ENCODE measurements at regions not wholly inside any gene's neighbourhood (a gene's known extent, or its start where the extent isn't known, plus 50 kb on each side); places are given as distances from the start of the nearest gene placed in this dataset.
"Not testable (repeated sequence)": the region's sequence is repeated elsewhere in the genome, so short reads cannot be mapped to it uniquely, and the experiment has no call there.

DNA sequence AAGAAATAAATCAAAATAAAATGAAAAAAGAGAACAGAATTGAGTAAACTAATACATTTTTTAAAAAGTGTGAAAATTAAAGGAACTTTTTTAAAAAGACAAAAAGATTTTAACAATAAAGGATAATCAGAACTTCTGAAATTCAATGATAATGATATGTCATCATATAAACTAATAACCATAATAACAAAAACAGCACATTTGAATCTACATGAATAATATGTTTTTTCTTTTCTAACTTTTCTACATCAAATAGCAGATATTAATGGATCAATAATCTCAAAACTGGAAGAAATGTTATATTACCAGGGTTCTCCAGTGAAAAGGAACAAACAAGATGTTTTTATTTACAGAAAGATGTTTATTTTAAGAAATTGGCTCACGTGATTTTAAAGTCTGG is 903.3 kb upstream of the MIR17HG start:
- no peak for DNase-seq

DNA sequence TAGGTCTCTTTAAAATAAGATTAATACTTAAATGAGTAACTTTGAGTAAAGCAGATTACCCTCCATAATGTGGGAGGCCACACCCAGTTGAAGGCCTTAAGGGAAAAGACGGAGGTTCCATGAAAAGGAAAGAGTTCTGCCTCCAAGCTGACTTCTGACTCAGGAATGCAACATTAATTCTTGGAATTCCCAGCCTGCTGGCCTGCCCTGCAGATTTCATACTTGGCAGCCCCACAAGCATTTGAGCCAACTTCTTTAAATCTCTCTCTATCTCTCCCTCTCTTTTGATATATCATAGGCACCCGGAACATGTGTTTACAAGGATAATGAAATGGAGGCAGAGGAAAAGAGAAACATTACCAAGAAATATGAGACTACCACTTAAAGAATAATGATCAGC is 902.3 kb upstream of the MIR17HG start:
- no peak for DNase-seq

GRCh38 chr13:90447034-90447733 is 900.3 kb upstream of the MIR17HG start:
- DNase-seq = no peak

GRCh38 chr13:90447734-90448101 is 899.8 kb upstream of the MIR17HG start:
- DNase-seq = no peak

DNA sequence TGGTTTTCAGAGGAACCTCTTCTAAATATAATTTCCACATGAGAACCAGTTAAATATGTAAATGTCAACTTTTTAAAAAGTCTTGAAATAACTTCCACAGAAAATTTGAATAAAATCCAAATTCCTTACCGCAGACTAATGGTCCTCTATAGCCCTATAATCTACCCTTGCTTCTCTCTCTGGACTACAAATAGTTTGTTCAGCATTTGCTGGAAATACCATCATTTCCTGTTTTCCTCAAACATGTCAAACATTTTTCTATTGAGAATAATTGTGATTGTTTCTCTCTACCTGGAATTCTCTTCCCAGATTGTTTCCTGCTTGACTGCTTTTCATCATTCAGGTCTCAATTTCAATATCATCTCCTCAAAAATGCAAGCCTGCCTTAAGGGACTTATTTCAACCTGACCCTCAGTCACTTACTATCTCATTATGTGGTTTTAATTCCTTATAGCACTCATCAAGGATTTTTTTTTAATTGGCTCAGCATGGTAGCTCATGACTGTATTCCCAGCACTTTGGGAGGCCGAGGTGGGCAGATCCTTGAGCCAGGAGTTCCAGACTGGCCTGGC is 898.9 kb upstream of the MIR17HG start:
- no peak for DNase-seq

DNA sequence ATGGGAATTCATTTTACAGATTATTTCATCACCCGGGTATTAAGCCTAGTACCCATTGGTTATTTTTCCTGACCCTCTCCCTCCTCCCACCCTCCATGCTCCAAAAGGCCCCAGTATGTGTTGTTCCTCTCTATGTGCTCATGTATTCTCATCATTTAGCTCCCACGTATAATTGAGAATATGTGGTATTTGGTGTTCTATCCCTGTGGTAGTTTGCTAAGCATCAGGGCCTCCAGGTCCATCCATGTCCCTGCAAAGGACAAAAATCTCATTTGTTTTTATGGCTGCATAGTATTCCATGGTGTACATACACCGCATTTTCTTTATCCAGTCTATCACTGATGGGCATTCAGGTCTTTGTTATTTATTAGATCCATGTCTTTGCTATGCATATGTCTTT is 894.1 kb upstream of the MIR17HG start:
- no peak for DNase-seq

DNA sequence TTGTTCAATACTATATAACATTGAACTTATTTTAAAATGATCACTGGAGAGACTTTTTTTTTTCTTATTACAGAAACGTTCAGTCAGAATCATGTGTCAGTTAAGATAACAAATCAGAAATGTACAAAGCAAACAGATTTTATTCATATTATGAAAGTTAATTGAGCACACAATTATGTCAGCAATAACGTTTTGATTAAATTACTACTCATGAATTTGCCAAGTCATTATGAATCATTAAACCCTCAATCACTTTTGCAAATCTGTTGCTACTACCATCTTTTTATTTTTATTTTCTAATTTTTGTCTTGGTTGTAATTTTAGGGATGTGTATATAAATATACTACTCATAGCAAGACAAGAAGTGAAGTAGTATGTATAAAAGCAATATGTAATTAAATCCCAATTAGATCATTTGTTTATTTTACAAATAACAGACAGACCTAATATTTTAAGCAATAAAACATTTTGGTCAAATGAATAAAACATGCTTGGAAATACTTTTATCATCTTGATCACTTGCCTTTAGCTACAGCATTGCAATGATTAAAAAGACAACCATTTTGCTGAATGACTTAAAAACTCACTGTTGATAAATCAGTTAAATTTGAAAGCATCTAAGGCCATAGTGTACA is 893.4 kb upstream of the MIR17HG start:
- no peak for DNase-seq

- no peak for DNase-seq
Observed at GRCh38 chr13:90455067-90455466, 892.4 kb upstream of the MIR17HG start.

DNA sequence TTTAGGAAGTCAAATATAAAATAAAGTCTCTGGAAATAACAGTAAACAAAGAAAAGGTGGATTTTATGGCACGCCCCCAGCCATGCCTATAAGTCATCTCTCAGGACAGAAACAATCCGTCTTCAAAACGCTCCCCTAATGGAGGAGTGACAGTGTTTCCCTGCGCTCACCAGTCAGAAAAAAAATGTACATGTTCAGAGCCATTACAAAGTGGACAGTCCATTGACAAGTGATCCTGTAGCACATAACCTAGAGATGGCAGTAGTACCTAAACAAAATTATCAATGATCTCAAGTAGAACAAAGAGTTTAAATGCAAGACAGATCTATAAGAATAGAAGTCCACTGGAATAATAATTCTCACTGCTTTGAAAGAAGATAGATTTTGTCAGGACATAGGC is 891.7 kb upstream of the MIR17HG start:
- no peak for DNase-seq

DNA sequence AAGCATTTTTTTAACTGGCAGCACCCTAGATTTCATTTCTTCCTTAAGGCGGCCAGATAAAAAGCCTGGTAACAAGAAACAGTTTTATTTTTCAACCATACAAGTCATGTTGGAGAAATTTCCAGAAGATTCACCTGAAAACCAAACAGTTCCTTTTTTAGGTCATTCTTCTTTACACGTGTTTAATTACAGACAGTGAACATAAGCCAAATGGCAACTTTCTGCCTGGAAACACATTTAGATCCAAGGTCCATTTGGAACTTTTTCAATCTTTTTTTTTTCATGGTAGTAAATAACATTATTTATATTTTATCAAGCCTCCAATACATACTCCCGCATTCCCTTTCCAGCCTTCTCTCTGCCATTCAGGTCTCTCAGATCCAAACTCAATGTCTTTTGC is 886.1 kb upstream of the MIR17HG start:
- DNase-seq = no peak

DNA sequence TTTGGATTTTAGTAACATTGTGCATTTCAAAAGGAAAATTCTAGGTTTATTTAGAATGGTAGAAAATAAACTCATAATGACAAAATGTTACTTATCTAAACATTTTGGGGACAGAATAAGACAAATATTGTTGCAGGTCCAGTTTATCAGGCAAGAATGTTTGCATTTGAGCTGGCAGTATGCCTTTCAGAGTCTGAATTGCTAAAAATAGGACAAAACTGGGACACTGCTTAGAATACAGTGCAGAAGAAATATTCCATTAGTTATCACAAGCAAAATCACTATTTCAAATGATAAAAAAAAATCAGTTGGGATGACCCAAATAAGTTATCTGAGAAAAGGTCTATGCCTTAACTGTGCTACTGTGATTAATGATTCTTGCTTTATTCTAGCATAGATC is 870.3 kb upstream of the MIR17HG start:
- no peak for DNase-seq

DNA sequence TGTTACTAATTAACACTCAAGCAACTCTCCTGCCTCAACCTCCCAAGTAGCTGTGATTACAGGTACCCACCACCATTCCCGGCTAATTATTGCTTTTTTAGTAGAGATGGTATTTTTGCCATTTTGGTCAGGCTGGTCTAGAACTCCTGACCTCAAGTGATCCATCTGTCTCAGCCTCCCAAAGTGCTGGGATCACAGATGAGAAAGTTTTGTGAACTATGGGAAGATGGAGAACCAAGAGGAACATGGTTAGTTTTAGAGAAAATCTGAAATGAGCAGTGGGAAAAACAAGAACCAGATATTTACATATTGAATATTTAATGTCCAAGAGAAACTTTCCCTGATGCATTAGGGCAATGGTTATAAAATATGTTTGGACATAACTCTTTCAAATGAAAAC is 863.6 kb upstream of the MIR17HG start:
- DNase-seq = no peak

DNA sequence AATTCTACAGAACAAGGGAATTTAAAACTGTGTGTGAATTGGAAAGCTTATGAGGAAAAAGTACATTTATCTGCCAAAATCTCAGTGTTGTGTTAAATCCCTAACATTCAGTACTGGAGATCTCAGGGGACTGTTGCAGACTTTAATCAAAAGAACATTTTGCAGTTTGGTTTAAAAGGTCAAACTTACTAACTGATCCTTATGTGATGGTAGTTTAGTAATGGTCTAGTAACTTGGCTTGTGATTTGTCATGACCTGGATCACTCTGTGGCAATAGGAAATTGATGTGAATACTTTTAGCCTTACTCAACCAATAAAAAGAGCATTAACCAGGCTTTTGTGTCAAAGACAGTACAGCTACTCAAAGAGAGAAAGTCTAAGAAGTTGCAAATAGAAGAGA is 862.1 kb upstream of the MIR17HG start:
- no peak for DNase-seq

GRCh38 chr13:90492872-90493271 is 854.6 kb upstream of the MIR17HG start:
- no peak for DNase-seq

- DNase-seq = no peak
Observed at GRCh38 chr13:90493667-90494066, 853.8 kb upstream of the MIR17HG start.

GRCh38 chr13:90494849-90495248 is 852.6 kb upstream of the MIR17HG start:
- DNase-seq = not testable (repeated sequence)

- no peak for DNase-seq
Observed at GRCh38 chr13:90498096-90498495, 849.4 kb upstream of the MIR17HG start.

- no peak for DNase-seq
Observed at GRCh38 chr13:90498816-90499215, 848.7 kb upstream of the MIR17HG start.

DNA sequence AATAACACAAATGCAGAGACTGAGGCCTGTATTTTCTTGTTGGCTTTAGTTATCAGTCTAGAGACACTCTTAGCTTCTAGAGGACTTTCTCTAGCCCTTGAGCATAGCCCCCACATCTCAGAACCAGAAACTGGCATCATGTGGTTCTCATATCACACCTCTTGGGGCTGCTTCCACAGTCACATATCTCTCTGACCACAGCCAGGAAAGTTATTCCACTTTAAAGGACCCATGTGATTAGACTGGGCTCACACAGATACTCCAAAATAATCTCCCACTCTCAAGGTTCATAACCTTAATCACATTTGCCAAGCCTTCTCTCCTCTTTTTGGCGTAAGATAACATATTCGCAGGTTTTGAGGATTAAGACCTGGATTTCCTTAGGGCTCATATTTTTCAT is 846.9 kb upstream of the MIR17HG start:
- DNase-seq = no peak

DNA sequence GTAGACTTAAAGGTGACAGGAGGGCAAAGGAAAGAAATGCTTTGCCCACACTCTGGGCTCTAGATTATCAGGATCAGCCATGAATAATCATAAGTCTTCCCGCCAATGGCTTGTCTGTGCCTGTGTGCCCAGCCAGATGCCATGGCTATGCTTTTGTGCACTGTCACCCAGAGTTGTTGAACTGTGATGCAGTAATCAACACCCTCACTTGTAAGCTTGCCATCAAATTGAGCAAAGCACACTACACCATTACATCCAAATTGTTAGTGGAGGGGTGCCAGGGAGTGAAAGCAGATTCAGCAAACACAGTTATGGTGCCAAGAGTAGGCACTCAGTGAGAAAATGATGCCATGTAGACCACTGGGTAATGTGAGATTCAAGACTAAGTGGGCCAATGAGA is 845.3 kb upstream of the MIR17HG start:
- DNase-seq = no peak

DNA sequence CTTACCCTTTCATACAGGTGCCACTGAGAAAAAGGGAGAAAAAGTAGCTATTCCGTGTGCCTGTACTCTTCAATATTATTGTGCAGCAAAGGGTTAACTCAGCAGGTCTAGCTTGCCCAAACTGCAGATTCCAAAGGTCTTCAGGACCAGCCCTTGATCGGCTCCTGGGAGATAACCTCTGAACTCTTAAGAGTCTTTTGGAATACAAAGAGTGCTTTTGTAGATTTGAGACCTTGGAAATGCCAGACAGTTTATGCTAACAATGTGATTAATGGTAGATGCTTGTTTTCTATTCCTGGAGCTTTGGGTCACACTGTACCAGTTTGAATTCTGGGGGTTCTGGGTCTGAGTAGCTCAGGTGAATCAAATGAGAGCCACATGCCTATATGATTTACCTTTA is 844.7 kb upstream of the MIR17HG start:
- DNase-seq = no peak

GRCh38 chr13:90510319-90510718 is 837.2 kb upstream of the MIR17HG start:
- DNase-seq = no peak

DNA sequence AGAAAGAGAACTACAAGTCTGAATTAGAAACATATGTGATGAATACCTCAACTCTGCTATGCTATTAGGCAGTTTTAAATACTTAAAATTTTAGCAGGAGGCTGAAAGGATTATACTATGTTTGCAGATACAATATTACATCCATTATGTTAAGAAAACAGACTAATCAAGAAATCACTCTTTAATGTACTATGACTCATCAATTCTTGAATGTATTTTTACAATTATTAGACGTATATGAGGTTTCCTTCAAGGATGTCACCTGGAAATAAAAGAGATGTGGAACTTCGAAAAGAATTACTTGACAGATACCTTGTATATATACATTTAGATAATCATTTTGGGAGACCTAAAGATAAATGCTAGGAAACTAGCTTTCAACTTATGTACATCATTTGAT is 835.6 kb upstream of the MIR17HG start:
- no peak for DNase-seq

DNA sequence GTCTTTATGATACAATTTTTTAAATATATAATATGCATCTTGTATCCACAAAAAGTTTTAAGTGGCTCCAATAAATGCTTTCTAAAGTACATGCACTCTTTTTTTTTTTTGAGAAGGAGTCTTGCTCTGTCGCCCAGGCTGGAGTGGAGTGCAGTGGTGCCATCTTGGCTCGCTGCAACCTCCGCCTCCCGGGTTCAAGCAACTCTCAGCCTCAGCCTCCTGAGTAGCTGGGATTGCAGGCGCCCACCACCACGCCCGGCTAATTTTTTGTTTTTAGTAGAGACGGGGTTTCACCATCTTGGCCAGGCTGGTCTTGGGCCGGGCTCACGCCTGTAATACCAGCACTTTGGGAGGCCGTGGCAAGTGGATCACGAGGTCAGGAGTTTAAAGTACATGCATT is 832.8 kb upstream of the MIR17HG start:
- not testable (repeated sequence) for DNase-seq

DNA sequence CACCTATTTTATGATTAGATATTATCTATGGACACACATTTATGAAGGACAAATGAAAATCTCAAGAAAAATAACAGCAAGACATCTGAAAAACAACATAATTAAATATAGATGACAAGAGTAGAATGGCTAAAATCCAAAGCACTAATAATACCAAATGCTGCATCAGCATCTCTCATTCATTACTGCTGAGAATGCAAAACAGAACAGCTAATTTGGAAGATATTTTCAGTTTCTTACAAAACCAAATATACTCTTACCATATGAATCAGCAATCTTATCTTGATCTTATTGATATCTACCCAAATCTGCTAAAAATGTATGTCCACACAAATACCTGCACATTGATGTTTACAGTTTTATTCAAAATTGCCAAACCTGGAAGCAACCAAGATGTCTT is 829.1 kb upstream of the MIR17HG start:
- no peak for DNase-seq
